HuH-7 (cell line): ENCODE measurements at regions not wholly inside any gene's neighbourhood (a gene's known extent, or its start where the extent isn't known, plus 50 kb on each side); places are given as distances from the start of the nearest gene placed in this dataset.

ENCODE experiments used
- DNase-seq: peaks from one replicate; pipeline ENCODE4 v3.0.0; 2011; ENCODE audit warnings: low spot score

DNA sequence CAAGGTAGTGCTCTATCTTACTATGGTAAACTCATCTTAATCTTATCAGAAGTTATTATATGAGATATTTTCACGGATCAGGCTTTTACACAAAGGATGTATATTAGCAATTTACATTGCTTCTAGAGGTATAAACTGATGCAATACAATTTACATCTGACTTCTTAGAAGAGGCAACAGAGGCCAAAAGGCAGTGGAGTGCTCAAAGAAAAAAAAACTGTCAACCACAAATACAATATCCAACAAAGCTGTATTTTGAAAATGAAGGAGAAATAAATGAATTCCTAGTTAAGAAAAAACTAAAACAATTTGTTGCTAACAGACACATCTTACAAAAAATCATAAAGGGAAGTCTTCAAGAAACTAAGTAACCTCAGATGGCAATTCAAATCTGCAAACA is 1031.5 kb upstream of the CNTNAP5 start:
- DNase-seq = no peak

DNA sequence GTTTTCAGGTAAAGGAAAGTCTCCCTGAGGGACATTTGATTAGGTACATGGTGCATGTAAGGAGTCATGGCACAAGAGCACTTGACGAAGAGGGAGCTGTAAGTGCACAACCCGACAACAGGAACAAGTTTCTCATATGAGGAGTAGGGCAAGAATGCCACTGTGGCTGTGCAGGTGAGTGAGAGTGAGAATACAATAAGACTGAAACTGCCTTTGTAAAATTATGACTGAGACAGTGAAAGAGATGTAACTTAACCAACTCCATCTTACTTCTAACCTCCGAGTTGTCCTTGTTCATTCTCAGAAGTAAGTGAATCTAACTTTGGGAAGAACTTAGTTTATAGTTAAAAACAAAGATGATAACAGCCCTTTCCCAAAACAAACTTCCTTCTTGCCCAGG is 1025.8 kb upstream of the CNTNAP5 start:
- no peak for DNase-seq

DNA sequence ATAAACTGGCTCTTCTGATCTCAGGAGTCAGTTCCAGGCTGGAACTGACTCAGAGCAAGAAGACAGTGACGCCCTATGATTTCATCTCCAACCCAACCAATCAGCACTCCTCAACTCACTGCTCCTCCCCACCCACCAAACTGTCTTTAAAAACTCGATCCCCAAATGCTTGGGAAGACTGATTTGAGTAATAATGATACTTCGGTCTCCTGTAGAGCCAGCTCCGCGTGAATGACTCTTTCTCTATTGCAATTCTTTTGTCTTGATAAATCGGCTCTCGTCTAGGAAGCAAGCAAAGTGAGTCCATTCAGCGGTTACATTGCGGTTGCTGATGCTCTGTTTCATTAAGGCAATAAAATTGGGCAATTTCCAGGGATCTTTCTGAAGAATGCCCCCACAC is 1025.3 kb upstream of the CNTNAP5 start:
- no peak for DNase-seq

DNA sequence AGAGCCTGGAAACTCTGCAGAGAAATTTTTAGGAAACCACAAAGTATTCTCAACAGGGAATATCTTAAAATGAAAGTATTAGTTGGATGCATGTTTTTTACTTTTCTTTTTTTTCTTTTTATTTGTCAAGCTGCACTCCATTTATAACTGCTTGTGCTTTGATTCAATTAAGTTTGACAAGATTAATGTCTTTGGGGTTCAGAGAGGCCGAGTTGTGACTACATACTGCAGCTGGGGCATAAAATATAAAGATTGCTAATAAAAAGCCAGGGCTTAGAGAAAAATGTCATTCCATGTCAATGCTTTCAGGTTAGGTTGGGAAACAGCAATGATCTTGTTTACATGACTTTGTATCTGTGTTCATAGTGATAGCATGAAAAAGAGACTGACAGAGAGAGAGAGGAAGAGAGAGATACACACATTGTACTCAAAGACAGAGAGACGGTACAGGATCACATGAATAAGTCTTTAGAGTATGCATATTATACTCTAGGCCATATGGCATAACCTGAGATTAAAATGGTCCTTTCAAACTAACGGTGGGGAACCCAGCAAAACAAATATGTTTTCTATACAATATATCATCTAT is 1022.3 kb upstream of the CNTNAP5 start:
- no peak for DNase-seq

DNA sequence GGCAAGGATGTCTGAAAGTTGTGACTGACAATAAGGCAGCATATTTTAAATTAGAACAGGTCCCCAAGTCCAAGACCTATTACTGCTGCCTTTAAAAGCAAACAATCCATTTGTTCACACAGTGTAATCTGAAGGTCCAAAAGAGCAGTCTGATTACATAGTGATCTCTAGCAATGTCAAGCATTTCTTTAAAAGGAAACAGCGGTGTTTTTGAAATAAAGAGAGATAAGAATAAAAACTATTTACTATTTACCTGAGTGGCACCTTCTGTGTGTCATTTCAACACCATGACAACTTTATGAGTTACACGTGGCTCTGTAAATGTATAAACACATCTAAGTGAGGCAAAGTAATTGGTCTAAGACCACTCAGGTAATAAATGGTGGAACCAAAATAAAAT is 1009.9 kb upstream of the CNTNAP5 start:
- DNase-seq = peak; percentile 12

DNA sequence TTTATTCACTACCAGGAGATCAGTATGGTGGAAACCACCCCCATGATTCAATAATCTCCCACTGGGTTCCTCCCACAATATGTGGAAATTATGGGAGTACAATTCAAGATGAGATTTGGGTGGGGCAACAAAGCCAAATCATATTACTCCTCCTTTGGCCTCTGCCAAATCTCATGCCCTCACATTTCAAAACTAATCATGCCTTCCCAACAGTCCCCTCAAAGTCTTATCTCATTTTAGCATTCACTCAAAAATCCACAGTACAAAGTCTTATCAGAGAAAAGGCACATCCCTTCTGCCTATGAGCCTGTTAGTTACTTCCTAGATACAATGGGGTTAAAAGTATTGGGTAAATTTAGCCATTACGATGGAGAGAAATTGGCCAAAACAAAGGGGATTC is 989.5 kb upstream of the CNTNAP5 start:
- no peak for DNase-seq

DNA sequence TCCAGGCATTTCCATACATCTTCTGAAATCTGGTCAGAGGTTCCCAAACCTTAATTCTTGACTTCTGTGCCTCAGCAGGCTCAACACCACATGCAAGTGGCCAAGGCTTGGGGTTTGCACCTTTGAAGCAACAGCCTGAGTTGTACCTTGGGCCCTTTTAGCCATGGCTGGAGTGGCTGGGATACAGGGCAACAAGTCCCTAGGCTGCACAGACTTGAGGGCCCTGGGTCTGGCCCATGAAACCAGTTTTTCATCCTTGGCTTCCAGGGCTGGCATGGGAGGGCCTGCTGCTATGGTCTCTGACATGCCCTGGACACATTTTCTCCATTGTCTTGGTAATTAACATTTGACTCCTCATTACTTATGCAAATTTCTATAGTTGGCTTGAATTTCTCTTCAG is 988.8 kb upstream of the CNTNAP5 start:
- no peak for DNase-seq

DNA sequence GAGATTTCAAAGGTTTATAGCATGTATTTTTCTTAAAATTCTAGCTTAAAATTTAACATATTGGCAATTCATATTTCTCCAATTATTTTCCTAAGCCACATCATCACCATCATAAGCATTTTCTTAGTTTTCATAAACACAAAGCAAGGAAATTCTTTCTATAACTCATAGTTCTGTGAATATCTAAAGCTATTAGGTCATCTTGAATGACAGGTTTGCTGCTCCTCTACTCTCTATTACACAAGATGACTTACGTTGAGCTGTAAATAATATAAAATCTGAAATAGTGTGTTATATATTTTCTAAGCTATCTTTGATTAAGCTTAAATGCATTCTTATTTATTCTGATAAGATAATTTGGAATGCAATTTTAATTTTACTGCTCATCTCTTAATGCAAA is 984.6 kb upstream of the CNTNAP5 start:
- DNase-seq = no peak

DNA sequence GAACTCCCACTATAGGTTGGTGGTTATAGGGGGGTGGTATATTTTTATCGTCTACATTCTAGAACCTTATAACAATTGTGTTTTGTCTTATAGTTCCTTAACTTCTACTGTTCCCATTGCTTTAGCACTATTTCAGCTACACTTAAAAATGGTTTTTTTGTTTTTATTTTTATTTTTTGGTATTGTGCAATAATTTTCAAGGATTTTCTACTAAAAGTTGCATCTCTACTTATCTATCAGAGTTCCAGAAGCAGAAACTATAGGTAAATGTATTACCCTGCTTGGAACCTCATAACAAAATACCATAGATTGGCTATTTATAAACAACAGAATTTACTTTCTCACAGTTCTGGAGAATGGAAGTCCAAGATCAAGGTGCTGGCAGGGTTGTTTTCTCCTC is 981.6 kb upstream of the CNTNAP5 start:
- DNase-seq = no peak

DNA sequence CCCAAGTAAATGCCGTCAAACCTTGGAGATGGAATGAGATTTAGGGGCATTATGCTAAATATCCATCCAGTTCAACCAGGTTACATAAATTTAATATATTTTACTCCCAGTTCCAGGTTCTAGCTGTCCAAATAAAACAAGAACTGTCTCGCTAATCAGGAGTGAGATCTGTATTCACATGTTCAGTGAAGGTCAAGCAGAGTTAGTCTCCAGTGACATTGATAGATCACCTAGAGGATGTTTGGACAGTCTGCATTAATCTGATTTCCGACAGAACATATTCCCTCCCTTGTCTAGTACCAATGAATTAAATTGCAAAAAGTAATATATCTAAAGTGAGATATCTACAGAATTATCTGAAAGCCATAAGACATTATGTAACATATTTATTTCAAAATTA is 979.4 kb upstream of the CNTNAP5 start:
- DNase-seq = no peak

DNA sequence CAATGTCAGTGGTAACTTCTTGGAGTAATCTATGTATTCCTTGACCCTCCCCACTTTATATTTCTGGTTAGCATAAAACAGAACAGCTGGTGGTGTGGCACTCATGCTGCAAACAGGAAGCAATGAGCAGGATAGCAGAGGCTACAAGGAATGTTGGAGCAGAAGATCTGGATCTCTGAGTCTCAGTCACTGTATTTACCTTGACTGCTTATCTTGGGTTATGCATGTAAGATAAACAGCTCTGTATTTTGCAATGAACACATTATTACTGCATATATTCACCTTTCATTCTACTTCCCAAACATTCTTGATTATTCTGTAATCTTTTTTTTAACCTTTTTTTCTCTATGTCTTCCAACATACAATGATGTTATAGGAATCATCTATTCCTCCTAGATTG is 977.9 kb upstream of the CNTNAP5 start:
- DNase-seq = no peak

DNA sequence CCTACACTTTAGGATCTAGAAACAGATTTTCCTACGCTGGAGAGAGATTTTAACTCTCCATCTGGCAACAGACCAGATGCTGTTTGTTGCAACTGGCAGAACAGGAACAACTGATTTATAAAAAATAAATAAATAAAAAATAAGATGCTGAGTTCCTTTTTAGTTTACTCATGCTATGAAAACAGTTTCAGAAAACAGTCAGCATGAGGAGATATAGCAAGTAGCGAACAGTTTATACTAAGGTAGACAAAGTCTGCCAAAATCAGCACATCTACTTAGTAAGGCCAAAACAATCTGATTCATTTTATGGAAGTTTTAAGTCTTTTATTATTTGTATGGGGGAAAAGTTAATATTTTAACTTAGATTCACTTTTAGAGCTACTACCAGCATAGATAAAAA is 974.0 kb upstream of the CNTNAP5 start:
- DNase-seq = no peak

DNA sequence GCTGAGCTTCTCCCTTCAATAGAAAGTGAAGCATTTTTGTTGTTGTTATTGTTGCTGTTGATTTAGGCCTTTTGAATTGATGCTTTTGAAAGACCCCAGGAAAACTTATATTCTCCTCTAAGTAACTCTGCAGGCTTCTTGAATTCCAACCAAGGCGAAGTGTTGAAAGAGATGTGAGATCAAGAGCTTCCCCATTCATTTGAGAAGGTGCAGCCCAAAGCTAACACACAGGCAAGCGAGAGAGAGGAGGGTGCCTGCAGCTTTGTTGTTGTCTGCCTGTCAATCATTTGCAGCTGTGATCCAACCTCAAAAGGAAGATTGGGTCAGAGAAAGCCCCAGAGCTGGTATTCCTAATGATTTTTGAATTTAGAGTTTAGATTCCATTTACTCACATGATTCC is 963.6 kb upstream of the CNTNAP5 start:
- DNase-seq = no peak

DNA sequence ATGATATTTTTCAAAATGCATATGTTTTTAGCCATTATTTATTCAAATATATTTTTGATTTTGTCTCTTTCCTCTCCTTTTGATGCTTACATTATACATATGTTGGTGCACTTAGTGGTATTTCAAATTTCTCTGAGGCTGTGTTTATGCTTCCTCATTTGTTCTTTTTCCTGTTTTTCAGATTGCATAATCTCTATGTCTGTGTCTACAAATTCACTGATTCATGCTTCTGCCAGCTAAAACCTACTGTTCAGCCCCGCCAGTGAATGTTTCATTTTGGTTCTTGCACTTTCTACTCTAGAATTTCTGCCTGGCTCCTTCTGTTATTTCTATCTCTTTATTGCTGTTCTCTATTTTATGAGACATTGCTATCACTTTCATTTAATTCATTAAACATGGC is 951.7 kb upstream of the CNTNAP5 start:
- no peak for DNase-seq

DNA sequence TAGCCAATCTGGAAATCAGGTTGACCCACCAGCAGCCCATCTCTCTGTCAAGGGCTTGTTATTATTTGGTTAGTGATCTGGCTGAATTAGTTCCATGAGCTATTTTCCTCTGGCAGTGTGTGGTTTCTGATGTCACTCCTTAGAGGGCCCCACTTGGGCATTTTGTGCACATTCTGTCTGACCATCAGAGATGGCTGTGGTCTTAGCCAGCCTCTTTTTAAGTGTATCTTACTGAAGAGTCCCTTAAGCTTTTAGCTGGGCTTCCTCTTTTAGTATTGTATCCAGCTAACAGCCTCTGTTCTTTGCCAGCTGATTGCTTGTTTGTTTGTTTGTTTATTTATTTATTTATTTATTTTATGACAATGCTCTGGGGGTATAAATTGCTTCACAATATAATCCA is 951.1 kb upstream of the CNTNAP5 start:
- DNase-seq = no peak

DNA sequence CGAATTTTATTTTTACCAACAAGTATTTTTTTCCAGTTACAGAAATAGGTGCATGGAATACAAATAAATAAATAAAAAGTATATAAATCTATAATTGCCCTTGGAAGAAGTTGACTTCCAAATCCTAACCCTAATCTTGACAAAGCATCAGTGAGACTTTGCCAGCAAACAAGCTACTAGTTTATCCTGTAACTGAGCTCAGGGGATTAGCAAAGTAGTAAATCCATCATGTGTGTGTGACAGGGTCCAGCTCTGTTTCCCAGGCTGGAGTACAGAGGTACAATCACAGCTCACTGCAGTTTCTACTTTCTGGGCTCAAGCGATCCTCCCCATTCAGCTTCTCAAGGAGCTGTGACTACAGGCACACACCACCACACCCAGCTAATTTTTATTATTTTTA is 948.0 kb upstream of the CNTNAP5 start:
- no peak for DNase-seq

DNA sequence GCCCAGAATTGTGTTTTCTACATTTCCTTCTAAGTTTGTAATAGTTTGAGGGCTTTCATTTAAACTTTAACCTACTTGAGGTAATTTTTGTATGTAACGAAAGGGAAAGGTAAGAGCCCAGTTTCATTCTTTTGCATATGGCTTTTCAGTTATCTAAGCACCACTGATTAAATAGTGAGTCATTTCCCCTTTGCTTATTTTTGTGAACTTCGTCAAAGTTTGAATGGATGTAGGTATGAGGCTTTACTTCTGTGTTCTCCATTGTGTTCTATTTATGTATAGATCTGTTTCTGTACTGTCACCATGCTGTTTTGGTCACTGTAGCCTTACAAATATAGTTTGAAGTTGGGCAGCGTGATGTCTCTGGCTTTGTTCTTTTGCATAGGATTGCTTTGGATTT is 944.8 kb upstream of the CNTNAP5 start:
- no peak for DNase-seq

DNA sequence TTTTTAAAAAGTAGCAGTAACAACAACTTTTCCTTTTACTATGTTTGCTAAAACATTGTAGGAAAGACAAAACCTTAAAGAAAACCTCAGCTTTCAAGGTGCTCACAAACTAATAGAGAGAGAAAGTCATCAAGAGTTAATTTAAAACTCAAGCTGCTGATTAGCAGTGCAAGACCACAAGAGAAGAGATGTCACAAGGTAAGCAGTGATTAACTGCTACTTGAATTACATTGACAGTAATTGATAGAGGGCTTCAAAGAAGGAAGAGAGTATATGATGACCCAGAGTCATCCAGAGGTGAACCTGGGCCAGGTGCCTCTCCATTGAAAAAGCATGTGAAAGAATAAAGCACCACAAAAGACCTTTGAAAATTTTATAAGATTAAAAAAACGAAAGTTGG is 939.6 kb upstream of the CNTNAP5 start:
- DNase-seq = no peak

DNA sequence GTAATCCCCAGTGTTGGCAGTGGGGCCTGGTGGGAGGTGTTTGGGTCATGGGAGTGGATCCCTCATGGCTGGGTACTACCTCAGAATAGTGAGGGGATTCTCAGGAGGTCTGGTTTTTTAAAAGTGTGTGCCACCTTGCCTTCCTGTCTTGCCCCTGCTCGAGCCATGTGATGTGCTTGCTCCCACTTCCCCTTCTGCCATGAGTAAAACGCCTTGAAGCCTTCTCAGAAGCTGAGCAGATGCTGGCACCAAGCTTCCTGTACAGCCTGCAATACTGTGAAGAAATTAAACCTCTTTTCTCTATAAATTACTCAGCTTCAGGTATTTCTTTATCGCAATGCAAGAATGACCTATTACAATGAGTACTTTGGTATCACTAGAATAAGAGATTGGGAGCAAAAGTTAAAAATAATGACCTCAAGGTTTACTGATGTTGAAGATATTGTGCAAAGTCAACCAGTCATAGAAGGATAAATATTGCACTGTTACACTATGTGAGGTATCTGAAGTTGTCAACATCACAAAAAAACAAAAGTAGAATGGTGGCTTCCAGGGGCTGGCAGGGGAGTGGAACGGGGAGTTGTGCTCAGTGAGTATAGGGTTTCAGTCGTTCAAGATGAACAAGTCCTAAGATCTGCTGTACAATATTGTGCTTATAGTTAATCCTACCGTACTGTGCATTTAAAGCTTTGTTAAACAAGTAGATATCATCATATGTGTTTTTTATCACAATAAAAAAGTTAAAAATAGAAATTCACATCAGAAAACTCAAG is 938.3 kb upstream of the CNTNAP5 start:
- no peak for DNase-seq

DNA sequence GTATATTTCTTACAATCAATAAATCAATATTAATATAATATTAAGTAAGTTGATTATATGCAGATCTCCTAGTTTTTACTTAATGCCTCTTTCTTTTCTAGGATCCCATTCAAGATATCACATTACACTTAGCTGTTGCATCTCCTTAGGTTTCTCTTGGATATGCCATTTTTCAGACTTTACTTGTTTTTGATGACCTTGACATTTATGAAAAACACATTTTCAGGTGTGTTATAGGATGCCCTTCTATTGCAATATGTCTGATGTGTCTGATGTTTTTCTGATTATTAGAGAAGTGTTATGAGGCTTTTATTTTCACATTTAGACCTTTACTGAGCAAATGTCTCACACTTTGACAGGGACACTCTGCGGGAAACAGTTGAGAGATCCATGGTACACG is 933.6 kb upstream of the CNTNAP5 start:
- no peak for DNase-seq

DNA sequence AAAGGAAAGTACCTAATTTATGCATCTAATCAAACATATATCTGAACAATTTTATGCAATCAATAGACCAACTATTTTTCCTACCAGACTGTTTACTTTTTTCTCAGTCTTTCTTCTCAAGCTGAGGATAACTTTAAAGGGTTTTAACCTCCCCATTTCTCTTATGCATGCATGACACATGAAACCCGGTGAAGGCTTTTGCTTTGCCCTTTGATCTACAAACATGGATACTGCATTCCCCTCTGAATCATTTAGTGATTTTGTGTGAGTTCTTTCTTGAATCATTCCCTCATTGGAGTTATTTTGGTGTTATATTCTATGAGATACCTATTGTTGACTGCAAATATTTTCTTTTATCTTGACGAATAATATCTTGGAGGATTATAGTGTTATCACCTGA is 931.9 kb upstream of the CNTNAP5 start:
- DNase-seq = no peak

DNA sequence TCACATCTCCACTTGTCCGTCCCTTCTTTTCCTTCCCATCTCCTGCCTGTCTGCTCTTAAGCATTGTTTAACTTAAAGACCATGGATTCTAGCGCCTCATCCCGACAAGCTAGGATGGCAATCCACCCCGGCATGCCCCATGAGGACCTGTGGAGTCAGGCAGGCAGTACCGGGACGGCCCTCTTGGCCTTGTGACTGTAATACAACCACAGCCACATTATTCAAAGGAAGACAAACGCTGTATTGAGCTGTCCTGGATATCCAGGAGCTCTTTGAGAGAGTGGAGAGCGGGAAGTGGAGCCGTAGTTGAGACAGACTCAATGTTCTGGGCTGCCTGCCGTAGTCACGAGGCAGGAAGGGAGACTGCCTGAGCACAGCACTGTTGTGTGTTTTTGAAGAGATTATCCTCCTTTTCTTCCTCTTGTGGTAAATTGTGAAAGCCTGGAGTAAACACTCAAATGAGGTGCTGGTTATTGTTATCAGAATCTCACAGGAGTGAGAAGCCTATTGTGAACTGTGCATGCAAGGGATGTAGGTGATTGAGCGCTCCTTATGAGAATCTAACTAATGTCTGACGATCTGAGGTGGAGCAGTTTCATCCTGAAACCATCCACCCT is 929.8 kb upstream of the CNTNAP5 start:
- no peak for DNase-seq

DNA sequence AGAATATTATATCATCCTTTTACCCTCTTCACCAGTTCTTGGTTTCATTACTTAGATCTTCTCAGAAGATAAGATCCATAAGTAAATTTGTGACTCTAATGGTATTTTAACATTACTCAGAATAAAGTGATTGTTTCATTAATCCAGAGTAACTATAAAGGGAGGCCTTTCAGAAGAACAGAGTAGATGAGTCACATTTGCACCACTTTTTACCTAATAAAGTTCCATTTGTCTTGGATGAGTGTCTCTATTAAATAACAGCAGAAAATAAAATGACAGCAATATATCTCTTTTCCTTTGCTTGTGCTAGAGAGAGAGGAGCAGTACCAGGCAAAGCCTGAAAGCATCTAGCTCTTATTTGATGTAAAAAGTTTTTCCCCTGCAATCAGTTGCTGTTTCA is 926.5 kb upstream of the CNTNAP5 start:
- no peak for DNase-seq

DNA sequence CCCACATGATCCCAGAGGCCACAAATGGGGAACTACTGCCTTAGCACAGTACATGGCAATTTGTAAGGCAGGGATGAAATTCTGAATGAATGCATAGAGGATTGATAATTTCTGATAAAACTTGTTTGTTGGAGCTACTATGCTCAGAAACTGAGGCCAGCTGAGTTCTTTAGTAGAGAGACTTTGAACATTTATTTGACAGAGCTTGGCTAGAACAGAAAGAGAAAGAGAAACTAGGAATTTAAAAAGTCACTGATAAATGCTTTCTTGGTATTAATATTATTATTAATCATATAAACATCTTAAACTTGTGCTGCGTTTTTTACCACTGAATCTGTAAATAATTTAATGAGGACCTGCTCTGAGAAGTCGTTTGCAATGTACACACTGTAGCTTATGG is 923.7 kb upstream of the CNTNAP5 start:
- no peak for DNase-seq
